Inferior parietal cortex (tissue), 1 donor: ENCODE measurements at regions not wholly inside any gene's neighbourhood (a gene's known extent, or its start where the extent isn't known, plus 50 kb on each side); places are given as distances from the start of the nearest gene placed in this dataset.

Experiments
- DNase-seq: peaks from one replicate; pipeline ENCODE4 v3.0.0-alpha.2; 2016; ENCODE audit errors: extremely low spot score

- DNase-seq: no peak
Measured at GRCh38 chr18:29250259-29250658, 1073.3 kb upstream of the CDH2 start.

- DNase-seq: peak; percentile 27
Measured at GRCh38 chr18:29248805-29249204, 1071.9 kb upstream of the CDH2 start.

- no peak for DNase-seq
Measured at GRCh38 chr18:29241199-29241598, 1064.3 kb upstream of the CDH2 start.

- no peak for DNase-seq
Measured at GRCh38 chr18:29234751-29235150, 1057.8 kb upstream of the CDH2 start.

GRCh38 chr18:29226213-29226612, 1049.3 kb upstream of the CDH2 start:
- DNase-seq: no peak

GRCh38 chr18:29225351-29225750, 1048.4 kb upstream of the CDH2 start:
- DNase-seq: no peak

- DNase-seq: no peak
Measured at GRCh38 chr18:29218091-29218490, 1041.2 kb upstream of the CDH2 start.

- no peak for DNase-seq
Measured at GRCh38 chr18:29217124-29217915, 1040.4 kb upstream of the CDH2 start.

GRCh38 chr18:29198834-29199233, 1021.9 kb upstream of the CDH2 start:
- no peak for DNase-seq

- DNase-seq: no peak
Measured at GRCh38 chr18:29196307-29196706, 1019.4 kb upstream of the CDH2 start.

GRCh38 chr18:29191263-29191662, 1014.3 kb upstream of the CDH2 start:
- DNase-seq: no peak

- no peak for DNase-seq
Measured at GRCh38 chr18:29188760-29189159, 1011.8 kb upstream of the CDH2 start.

GRCh38 chr18:29185801-29186200, 1008.9 kb upstream of the CDH2 start:
- DNase-seq: no peak

- DNase-seq: no peak
Measured at GRCh38 chr18:29184654-29185053, 1007.7 kb upstream of the CDH2 start.

- peak; percentile 36 for DNase-seq
Measured at GRCh38 chr18:29181151-29181901, 1004.4 kb upstream of the CDH2 start.

GRCh38 chr18:29176681-29177080, 999.8 kb upstream of the CDH2 start:
- no peak for DNase-seq

- DNase-seq: peak; percentile 47
Measured at GRCh38 chr18:29174891-29175290, 998.0 kb upstream of the CDH2 start.

- DNase-seq: no peak
Measured at GRCh38 chr18:29172756-29173067, 995.8 kb upstream of the CDH2 start.

- no peak for DNase-seq
Measured at GRCh38 chr18:29171892-29172755, 995.2 kb upstream of the CDH2 start.

GRCh38 chr18:29169599-29169998, 992.7 kb upstream of the CDH2 start:
- DNase-seq: no peak

GRCh38 chr18:29164993-29165599, 988.2 kb upstream of the CDH2 start:
- no peak for DNase-seq
